K562 (cell line): ENCODE measurements at regions not wholly inside any gene's neighbourhood (a gene's known extent, or its start where the extent isn't known, plus 50 kb on each side); places are given as distances from the start of the nearest gene placed in this dataset.
"Not testable (repeated sequence)": the region's sequence is repeated elsewhere in the genome, so short reads cannot be mapped to it uniquely, and the experiment has no call there.

Experiments
- ARNT ChIP-seq, 2 experiments: fragments of 450-650 bp; IDR thresholded peaks; 2 replicates each; pipeline ENCODE4 v1.6.1; 2016; ENCODE audit warnings: mild to moderate bottlenecking in 1 of 2
- FOS ChIP-seq: IDR thresholded peaks from 3 replicates; pipeline ENCODE4 v1.6.1; 2011; ENCODE audit not compliant: insufficient read length; ENCODE audit errors: extremely low read depth
- TF ChIP-seq, protein P1 (sequence below): fragments of 450-650 bp; formaldehyde crosslinking; IDR thresholded peaks from 2 replicates; pipeline ENCODE4 v1.4.0; 2020; ENCODE audit warnings: mild to moderate bottlenecking, mixed read lengths

- not testable (repeated sequence) for TF ChIP-seq FOS; ARNT (IDR thresholded peaks at IDR 0.05)
- TF ChIP-seq, protein P1, sequence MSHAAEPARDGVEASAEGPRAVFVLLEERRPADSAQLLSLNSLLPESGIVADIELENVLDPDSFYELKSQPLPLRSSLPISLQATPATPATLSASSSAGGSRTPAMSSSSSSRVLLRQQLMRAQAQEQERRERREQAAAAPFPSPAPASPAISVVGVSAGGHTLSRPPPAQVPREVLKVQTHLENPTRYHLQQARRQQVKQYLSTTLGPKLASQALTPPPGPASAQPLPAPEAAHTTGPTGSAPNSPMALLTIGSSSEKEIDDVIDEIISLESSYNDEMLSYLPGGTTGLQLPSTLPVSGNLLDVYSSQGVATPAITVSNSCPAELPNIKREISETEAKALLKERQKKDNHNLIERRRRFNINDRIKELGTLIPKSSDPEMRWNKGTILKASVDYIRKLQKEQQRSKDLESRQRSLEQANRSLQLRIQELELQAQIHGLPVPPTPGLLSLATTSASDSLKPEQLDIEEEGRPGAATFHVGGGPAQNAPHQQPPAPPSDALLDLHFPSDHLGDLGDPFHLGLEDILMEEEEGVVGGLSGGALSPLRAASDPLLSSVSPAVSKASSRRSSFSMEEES (CRISPR knock-in tag) = not testable (repeated sequence)
These were observed 279.8 kb downstream of the TTC8 start for GRCh38 chr14:89104171-89104817.
